ENCODE measurements at regions not wholly inside any gene's neighbourhood (a gene's known extent, or its start where the extent isn't known, plus 50 kb on each side); places are given as distances from the start of the nearest gene placed in this dataset.

- in situ Hi-C loops (cut with MboI) (no loop called here), intact Hi-C loops (cut with micrococcal nuclease) (no loop called here)
- Histone ChIP-seq H3K4me3 (no peak overlapping the region), H3K27me3 (ENCODE audit: control insufficient read depth in 2 of 2, insufficient read depth in 2 of 2, low read length in 2 of 2) (no peaks in the 10 kb centered on the region), H3K9me3 (replicated peaks; ENCODE audit: control insufficient read depth, insufficient read depth, low read depth, low read length) (no peaks in the 10 kb centered on the region), H2AFZ (ENCODE audit: low read depth, low read length) (no peak overlapping the region), H3K9ac (ENCODE audit: insufficient read depth in 1 of 2, low read depth in 2 of 2, low read length in 2 of 2) (no peak overlapping the region), H3K79me2 (ENCODE audit: control insufficient read depth, insufficient read depth, low read length) (no peaks in the 10 kb centered on the region), H3K27ac (ENCODE audit: extremely low read depth, low read depth, low read length) (no peak overlapping the region), H3K4me2 (ENCODE audit: insufficient read depth, low read length) (no peak overlapping the region), H3K4me1 (replicated peaks in 1 of 2; ENCODE audit: control insufficient read depth in 2 of 2, insufficient read depth in 2 of 2, low read length in 2 of 2) (no peaks in the 10 kb centered on the region), H3K36me3 (ENCODE audit: control insufficient read depth, insufficient read depth, low read length) (no peaks in the 10 kb centered on the region), H4K20me1 (replicated peaks; ENCODE audit: control insufficient read depth, insufficient read depth, low read length) (no peaks in the 10 kb centered on the region), H3K9me1 (ENCODE audit: control insufficient read depth, insufficient read depth, low read length) (no peaks in the 10 kb centered on the region)
- no TSS peak for BruUV-seq (replicated peaks)
- POLR2A ChIA-PET: no interaction called here
- TF ChIP-seq ZNF766 (CRISPR knock-in tag; conservative IDR thresholded peaks at IDR 0.05) (no peak), SIRT6 (IDR thresholded peaks at IDR 0.05; ENCODE audit: low read depth, low read length) (no peak), POLR2A (conservative IDR thresholded peaks at IDR 0.05) (no peak), ZKSCAN1 (IDR thresholded peaks at IDR 0.05; ENCODE audit: low read depth, low read length) (no peak), BMI1 (IDR thresholded peaks at IDR 0.05; ENCODE audit: low read length) (no peak), FOXA3 (CRISPR knock-in tag; conservative IDR thresholded peaks at IDR 0.05 in 1 of 2, IDR thresholded peaks at IDR 0.05 in 1 of 2) (no peak), MITF (IDR thresholded peaks at IDR 0.05) (no peak), SIN3B (IDR thresholded peaks at IDR 0.05; ENCODE audit: low read depth) (no peak), STAT5B (CRISPR knock-in tag; IDR thresholded peaks at IDR 0.05) (no peak), KAT7 (CRISPR knock-in tag; IDR thresholded peaks at IDR 0.05; ENCODE audit: borderline replicate concordance) (no peak), RFX1 (IDR thresholded peaks at IDR 0.05) (no peak), CBX3 (IDR thresholded peaks at IDR 0.05; ENCODE audit: borderline replicate concordance in 1 of 2, low read length in 2 of 2) (no peak), SMARCC2 (IDR thresholded peaks at IDR 0.05; ENCODE audit: low read depth) (no peak), GABPB2 (CRISPR knock-in tag; conservative IDR thresholded peaks at IDR 0.05) (no peak), MLLT1 (IDR thresholded peaks at IDR 0.05) (no peak), ARNT (IDR thresholded peaks at IDR 0.05) (no peak)
- TF ChIP-seq, protein P1, sequence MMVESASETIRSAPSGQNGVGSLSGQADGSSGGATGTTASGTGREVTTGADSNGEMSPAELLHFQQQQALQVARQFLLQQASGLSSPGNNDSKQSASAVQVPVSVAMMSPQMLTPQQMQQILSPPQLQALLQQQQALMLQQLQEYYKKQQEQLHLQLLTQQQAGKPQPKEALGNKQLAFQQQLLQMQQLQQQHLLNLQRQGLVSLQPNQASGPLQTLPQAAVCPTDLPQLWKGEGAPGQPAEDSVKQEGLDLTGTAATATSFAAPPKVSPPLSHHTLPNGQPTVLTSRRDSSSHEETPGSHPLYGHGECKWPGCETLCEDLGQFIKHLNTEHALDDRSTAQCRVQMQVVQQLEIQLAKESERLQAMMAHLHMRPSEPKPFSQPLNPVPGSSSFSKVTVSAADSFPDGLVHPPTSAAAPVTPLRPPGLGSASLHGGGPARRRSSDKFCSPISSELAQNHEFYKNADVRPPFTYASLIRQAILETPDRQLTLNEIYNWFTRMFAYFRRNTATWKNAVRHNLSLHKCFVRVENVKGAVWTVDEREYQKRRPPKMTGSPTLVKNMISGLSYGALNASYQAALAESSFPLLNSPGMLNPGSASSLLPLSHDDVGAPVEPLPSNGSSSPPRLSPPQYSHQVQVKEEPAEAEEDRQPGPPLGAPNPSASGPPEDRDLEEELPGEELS (CRISPR knock-in tag; IDR thresholded peaks at IDR 0.05; ENCODE audit: borderline replicate concordance): no peak
- FAIRE-seq (no peak), ATAC-seq (no peak), DNase-seq (ENCODE audit: extremely low read depth in 1 of 4, low spot score in 3 of 4) (no peak)
- CTCF ChIA-PET (ENCODE audit: low intra/inter-chr PET ratio): no interaction called here
Measured at GRCh38 chr9:3006851-3007250, 163.0 kb upstream of the PUM3 start.

Measured in K562 (cell line).